ENCODE measurements at regions not wholly inside any gene's neighbourhood (a gene's known extent, or its start where the extent isn't known, plus 50 kb on each side); places are given as distances from the start of the nearest gene placed in this dataset.
A peak's percentile ranks its signal among the peaks of the same experiment; 100 is the strongest.

DNA sequence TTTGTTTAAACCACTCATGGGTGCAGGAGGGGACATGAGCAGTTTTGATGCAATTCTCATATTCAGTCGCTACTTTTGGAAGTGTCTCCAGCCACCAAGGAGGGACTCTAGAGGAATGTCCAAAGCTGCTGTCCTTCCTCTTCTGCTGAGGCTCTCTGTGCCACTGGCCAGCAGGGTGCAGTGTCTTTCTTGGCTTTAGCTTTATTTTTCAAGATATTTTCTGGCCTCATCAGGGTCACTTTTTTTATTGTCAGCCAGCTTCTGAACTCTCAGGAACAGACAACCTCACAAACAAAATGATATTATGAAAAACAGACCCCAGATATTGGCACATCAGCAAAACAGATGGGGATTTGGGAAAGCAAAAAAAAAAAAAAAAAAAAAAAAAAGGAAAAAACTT, 289.3 kb upstream of the ZSWIM2 start:
- Histone ChIP-seq H3K4me3 (no peak overlapping the region), H3K36me3 (no peaks in the 10 kb centered on the region), H3K9me3 (no peaks in the 10 kb centered on the region), H3K4me1 (no peaks in the 10 kb centered on the region), H3K27ac (no peak overlapping the region), H3K27me3 (no peaks in the 10 kb centered on the region)
- whole genome bisulfite sequencing, 2 donors, result 21 to 40% methylated on average over 1 of the region's 1 CpG
- DNase-seq, result no peak
- TF ChIP-seq, protein P1, sequence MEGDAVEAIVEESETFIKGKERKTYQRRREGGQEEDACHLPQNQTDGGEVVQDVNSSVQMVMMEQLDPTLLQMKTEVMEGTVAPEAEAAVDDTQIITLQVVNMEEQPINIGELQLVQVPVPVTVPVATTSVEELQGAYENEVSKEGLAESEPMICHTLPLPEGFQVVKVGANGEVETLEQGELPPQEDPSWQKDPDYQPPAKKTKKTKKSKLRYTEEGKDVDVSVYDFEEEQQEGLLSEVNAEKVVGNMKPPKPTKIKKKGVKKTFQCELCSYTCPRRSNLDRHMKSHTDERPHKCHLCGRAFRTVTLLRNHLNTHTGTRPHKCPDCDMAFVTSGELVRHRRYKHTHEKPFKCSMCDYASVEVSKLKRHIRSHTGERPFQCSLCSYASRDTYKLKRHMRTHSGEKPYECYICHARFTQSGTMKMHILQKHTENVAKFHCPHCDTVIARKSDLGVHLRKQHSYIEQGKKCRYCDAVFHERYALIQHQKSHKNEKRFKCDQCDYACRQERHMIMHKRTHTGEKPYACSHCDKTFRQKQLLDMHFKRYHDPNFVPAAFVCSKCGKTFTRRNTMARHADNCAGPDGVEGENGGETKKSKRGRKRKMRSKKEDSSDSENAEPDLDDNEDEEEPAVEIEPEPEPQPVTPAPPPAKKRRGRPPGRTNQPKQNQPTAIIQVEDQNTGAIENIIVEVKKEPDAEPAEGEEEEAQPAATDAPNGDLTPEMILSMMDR (IDR thresholded peaks at IDR 0.05), result peak in 4 of 6 experiments; percentile 30 to 42 (median 37)
- TF ChIP-seq POLR2A (IDR thresholded peaks at IDR 0.05), result no peak
- intact Hi-C loops (cut with DNase I), result no loop called here

DNA sequence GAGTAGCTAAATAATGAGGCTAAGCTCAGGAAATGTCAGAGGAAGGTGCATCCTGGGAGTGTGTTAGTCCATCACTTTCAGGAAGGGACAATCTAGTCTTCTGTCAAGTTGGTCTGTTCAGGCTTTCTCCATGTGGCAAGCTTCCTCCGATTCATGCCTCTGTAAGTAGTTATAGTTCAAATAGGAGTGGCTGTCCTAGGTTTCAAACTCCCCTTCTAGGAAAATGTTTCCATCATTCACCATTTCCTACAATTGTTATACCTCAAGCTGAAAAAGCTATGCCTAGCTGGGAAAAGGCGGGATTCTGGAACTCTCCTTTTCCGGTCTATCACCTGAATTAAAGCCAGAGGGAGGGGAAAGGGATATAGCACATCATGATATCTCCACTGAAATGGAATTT, 287.7 kb upstream of the ZSWIM2 start:
- no peaks in the 10 kb centered on the region for H3K36me3 ChIP-seq
- H3K27ac ChIP-seq, result peak overlapping the region in 1 of 4 donors; percentile 29
- DNase-seq, result no peak
- H3K27me3 ChIP-seq, result no peaks in the 10 kb centered on the region
- no peak overlapping the region for H3K4me3 ChIP-seq
- no peak for TF ChIP-seq POLR2A (IDR thresholded peaks at IDR 0.05)
- TF ChIP-seq, protein P1 (IDR thresholded peaks at IDR 0.05), result no peak
- no peaks in the 10 kb centered on the region for H3K4me1 ChIP-seq
- no peaks in the 10 kb centered on the region for H3K9me3 ChIP-seq
- intact Hi-C loops (cut with DNase I), result no loop called here
- WGBS, 2 donors, result 78 to 90% methylated on average over 3 of the region's 3 CpGs

DNA sequence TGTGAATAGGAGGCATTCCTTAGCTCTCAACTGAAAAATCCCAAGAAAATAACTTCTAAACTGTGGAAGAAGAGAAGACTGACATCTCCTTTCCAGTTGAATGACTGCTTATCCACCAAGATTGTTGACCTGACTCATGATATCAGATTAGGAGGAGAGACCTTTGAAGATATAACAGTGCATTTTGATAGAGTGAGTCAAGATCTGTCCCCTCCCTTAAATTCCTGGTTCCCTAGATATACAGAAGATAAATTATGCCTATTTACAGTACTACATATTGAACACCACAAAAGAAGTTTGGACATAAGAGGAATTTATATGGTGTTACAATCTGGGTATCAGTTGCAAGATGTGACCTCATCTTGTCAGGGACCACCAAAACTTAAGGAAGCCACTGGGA, 285.3 kb upstream of the ZSWIM2 start:
- Histone ChIP-seq H3K4me1 (no peaks in the 10 kb centered on the region), H3K4me3 (no peak overlapping the region), H3K27me3 (no peaks in the 10 kb centered on the region), H3K27ac (no peak overlapping the region), H3K9me3 (no peaks in the 10 kb centered on the region), H3K36me3 (no peaks in the 10 kb centered on the region)
- intact Hi-C loops (cut with DNase I), result no loop called here
- TF ChIP-seq, protein P1 (IDR thresholded peaks at IDR 0.05), result no peak
- TF ChIP-seq POLR2A (IDR thresholded peaks at IDR 0.05), result no peak
- DNase-seq, result no peak

DNA sequence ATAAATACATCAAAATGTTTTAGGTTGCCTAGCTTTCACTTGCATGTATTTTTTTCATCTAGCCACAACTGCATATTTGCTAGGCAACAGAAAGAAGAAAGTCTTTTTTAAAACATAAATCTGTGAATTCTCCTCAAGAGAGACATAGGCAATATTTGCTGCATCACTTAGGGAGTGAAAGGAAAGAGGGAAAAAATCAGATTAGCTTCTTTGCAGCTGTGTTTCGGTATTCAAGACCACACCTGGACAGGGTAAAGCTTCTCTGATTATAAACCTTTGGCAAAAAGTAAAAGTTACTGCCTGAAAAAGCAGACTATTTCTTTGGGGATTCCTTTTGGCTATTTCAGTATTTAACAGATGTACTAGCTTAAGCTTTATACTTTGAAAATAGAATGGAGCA, 280.9 kb upstream of the ZSWIM2 start:
- Histone ChIP-seq H3K27ac (no peak overlapping the region), H3K4me3 (no peak overlapping the region), H3K4me1 (no peaks in the 10 kb centered on the region), H3K27me3 (no peaks in the 10 kb centered on the region), H3K36me3 (no peaks in the 10 kb centered on the region), H3K9me3 (no peaks in the 10 kb centered on the region)
- intact Hi-C loops (cut with DNase I), result no loop called here
- 64 to 65% methylated on average over 1 of the region's 1 CpG for whole genome bisulfite sequencing, 2 donors
- TF ChIP-seq POLR2A (IDR thresholded peaks at IDR 0.05), result no peak
- TF ChIP-seq, protein P1 (IDR thresholded peaks at IDR 0.05), result no peak
- no peak for DNase-seq

DNA sequence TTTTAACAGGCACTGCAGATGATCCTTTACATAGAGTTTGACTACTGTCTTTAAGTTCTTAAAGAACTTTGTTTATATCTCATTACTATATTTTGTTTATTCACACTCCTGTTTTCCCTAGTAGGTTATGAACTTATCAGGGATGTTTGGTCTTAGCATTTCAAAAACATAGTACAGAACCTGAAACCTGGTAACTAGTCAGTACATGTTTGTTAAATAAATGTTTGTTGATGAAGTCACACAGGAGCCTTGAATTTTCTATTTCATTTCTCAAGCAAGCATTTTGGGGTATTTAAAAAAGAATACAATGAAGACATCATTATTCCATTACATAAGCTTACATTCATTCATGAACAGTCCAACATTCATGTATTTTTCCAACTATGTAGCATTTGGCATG, 280.3 kb upstream of the ZSWIM2 start:
- Histone ChIP-seq H3K4me3 (no peak overlapping the region), H3K36me3 (no peaks in the 10 kb centered on the region), H3K27ac (no peak overlapping the region), H3K27me3 (no peaks in the 10 kb centered on the region), H3K4me1 (no peaks in the 10 kb centered on the region), H3K9me3 (no peaks in the 10 kb centered on the region)
- no peak for TF ChIP-seq POLR2A (IDR thresholded peaks at IDR 0.05)
- TF ChIP-seq, protein P1 (IDR thresholded peaks at IDR 0.05), result no peak
- DNase-seq, result no peak
- intact Hi-C loops (cut with DNase I), result no loop called here
